A549 (cell line): ENCODE measurements at regions not wholly inside any gene's neighbourhood (a gene's known extent, or its start where the extent isn't known, plus 50 kb on each side); places are given as distances from the start of the nearest gene placed in this dataset.

Experiments
- ATAC-seq, 2 experiments: fragments of 200-7000 bp in 1 of 2; fragments of >200 bp in 1 of 2; cut with Nextera tagmentation in 1 of 2; cut with Tn5 transposase in 1 of 2; 3 replicates each; pipeline versions ENCODE4 v1.8.0 to v1.9.1; 2018 to 2020; ENCODE audit warnings: mild to moderate bottlenecking in 1 of 2, moderate library complexity in 1 of 2
- CTCF ChIA-PET: fragments of 300-600 bp; sonication (Branson Sonifier 250); formaldehyde crosslinking; extraction: SDS; loops from one replicate; lab custom pipeline; 2021; ENCODE audit warnings: antibody characterized with exemption, inconsistent platforms; lab: Yijun Ruan, JAX
- POLR2A ChIA-PET: fragments of 350-600 bp; formaldehyde crosslinking; extraction: SDS; loops from one replicate; lab custom pipeline; 2021; ENCODE audit warnings: antibody characterized with exemption, inconsistent platforms; lab: Yijun Ruan, JAX
- DNase-seq, 2 experiments: peaks; one replicate each; pipeline versions ENCODE4 v3.0.0 to v3.0.0-alpha.2; 2011 to 2016; ENCODE audit warnings: low read depth in 1 of 2, low spot score in 1 of 2
- FAIRE-seq: peaks from 2 replicates; lab custom pipeline; 2011; peaks lifted over from hg19 to GRCh38; lab: Jason Lieb, UNC
- H3K27ac ChIP-seq, 2 experiments: fragments of >200 bp; sonication (Bioruptor Twin); formaldehyde crosslinking; 3 replicates each; pipeline ENCODE4 v1.5.1; 2016 to 2017
- H3K4me1 ChIP-seq: fragments of >200 bp; sonication (Bioruptor Twin); formaldehyde crosslinking; 3 replicates; pipeline ENCODE4 v1.6.1; 2016
- H3K4me2 ChIP-seq: fragments of >200 bp; sonication (Bioruptor Twin); formaldehyde crosslinking; 3 replicates; pipeline ENCODE4 v1.6.1; 2016
- H3K4me3 ChIP-seq: fragments of >200 bp; sonication (Bioruptor Twin); formaldehyde crosslinking; 3 replicates; pipeline ENCODE4 v1.5.1; 2016
- H3K9me3 ChIP-seq: fragments of >200 bp; sonication (Bioruptor Twin); formaldehyde crosslinking; 3 replicates; pipeline ENCODE4 v1.6.1; 2016
- ATOH8 ChIP-seq: fragments of 250-450 bp; sonication (Bioruptor Pico); IDR thresholded peaks from 2 replicates; pipeline ENCODE4 v1.5.0; 2020; ENCODE audit warnings: low read depth, mild to moderate bottlenecking, moderate library complexity
- CEBPB ChIP-seq, 2 experiments: fragments of >200 bp in 1 of 2; sonication (Bioruptor Twin) in 1 of 2; formaldehyde crosslinking in 1 of 2; IDR thresholded peaks; 2 replicates each; pipeline ENCODE4 v1.6.1; 2012 to 2016
- CTCF ChIP-seq: fragments of >200 bp; sonication (Bioruptor Twin); formaldehyde crosslinking; IDR thresholded peaks from 3 replicates; pipeline ENCODE4 v1.5.1; 2016
- ESRRA ChIP-seq: fragments of 150-350 bp; IDR thresholded peaks from 2 replicates; pipeline ENCODE4 v1.6.1; 2014; ENCODE audit warnings: mild to moderate bottlenecking, low read length, borderline replicate concordance
- FOSB ChIP-seq: fragments of 250-450 bp; sonication (Bioruptor Pico); IDR thresholded peaks from 2 replicates; pipeline ENCODE4 v1.5.0; 2020; ENCODE audit warnings: mild to moderate bottlenecking, moderate library complexity
- FOSL2 ChIP-seq, 2 experiments: fragments of 450-650 bp in 1 of 2; fragments of >200 bp in 1 of 2; sonication (Bioruptor Twin) in 1 of 2; formaldehyde crosslinking; IDR thresholded peaks; 2 replicates each; pipeline versions ENCODE4 v1.5.0 to v1.6.1; 2016 to 2020; ENCODE audit warnings: mild to moderate bottlenecking in 1 of 2, moderate library complexity in 1 of 2
- GATA3 ChIP-seq: IDR thresholded peaks from 2 replicates; pipeline ENCODE4 v1.6.1; 2012; ENCODE audit warnings: borderline replicate concordance
- HDAC2 ChIP-seq: fragments of 200-600 bp; sonication (generic); IDR thresholded peaks from 2 replicates; pipeline ENCODE4 v1.6.1; 2016
- HEYL ChIP-seq: fragments of 250-450 bp; sonication (Bioruptor Pico); IDR thresholded peaks from 2 replicates; pipeline ENCODE4 v1.8.0; 2021; ENCODE audit warnings: mild to moderate bottlenecking, moderate library complexity
- HOXA7 ChIP-seq: fragments of 250-450 bp; sonication (Bioruptor Pico); IDR thresholded peaks from 2 replicates; pipeline ENCODE4 v1.5.0; 2020; ENCODE audit warnings: mild to moderate bottlenecking, moderate library complexity
- JUNB ChIP-seq: fragments of >200 bp; sonication (Bioruptor Twin); formaldehyde crosslinking; IDR thresholded peaks from 2 replicates; pipeline ENCODE4 v1.6.1; 2016
- MAX ChIP-seq: IDR thresholded peaks from 2 replicates; pipeline ENCODE4 v1.6.1; 2012
- NR3C1 ChIP-seq: fragments of >200 bp; sonication (Bioruptor Twin); formaldehyde crosslinking; IDR thresholded peaks from 3 replicates; pipeline ENCODE4 v1.6.1; 2017
- PBX3 ChIP-seq: IDR thresholded peaks from 2 replicates; pipeline ENCODE4 v1.6.1; 2012
- RARB ChIP-seq: fragments of 250-450 bp; sonication (Bioruptor Pico); IDR thresholded peaks from 2 replicates; pipeline ENCODE4 v1.8.0; 2021; ENCODE audit warnings: mild to moderate bottlenecking, moderate library complexity
- RCOR1 ChIP-seq: fragments of 150-350 bp; IDR thresholded peaks from 2 replicates; pipeline ENCODE4 v1.6.1; 2014; ENCODE audit warnings: antibody characterized with exemption, low read length, low read depth
- REST ChIP-seq: fragments of 200-600 bp; sonication (generic); IDR thresholded peaks from 2 replicates; pipeline ENCODE4 v1.6.1; 2016; ENCODE audit warnings: antibody characterized with exemption, mild to moderate bottlenecking, moderate library complexity
- RFX5 ChIP-seq: fragments of 450-650 bp; IDR thresholded peaks from 2 replicates; pipeline ENCODE4 v1.7.1; 2014; ENCODE audit warnings: antibody characterized with exemption, mild to moderate bottlenecking, moderate library complexity
- SMC3 ChIP-seq: fragments of >200 bp; sonication (Bioruptor Twin); formaldehyde crosslinking; IDR thresholded peaks from 3 replicates; pipeline ENCODE4 v1.6.1; 2018; ENCODE audit warnings: inconsistent platforms
- SREBF2 ChIP-seq: fragments of 450-650 bp; IDR thresholded peaks from 2 replicates; pipeline ENCODE4 v1.6.1; 2014; ENCODE audit warnings: mild to moderate bottlenecking, moderate library complexity
- USF2 ChIP-seq: fragments of 450-650 bp; IDR thresholded peaks from 2 replicates; pipeline ENCODE4 v1.6.1; 2014; ENCODE audit warnings: antibody characterized with exemption
- WGBS: methylation state at CpG from one replicate; pipeline ENCODE4 v1.1.6; 2017; ENCODE audit errors: missing lambda C conversion rate; 5-methylcytosine and 5-hydroxymethylcytosine counted together

- no peaks in the 10 kb centered on the region for H3K4me1 ChIP-seq
- DNase-seq (no peak), FAIRE-seq (no peak), ATAC-seq (no peak)
- WGBS: 4% methylated on average over 4 of the region's 4 CpGs
- no peak overlapping the region for H3K4me2 ChIP-seq
- ChIA-PET CTCF (no interaction called here), POLR2A (no interaction called here)
- no peak for TF ChIP-seq CEBPB (IDR thresholded peaks at IDR 0.05)
- no peak for TF ChIP-seq SREBF2
- no peak for TF ChIP-seq RFX5
- no peak for TF ChIP-seq NR3C1
- TF ChIP-seq USF2: no peak
- TF ChIP-seq CTCF: no peak
- TF ChIP-seq ESRRA: no peak
- TF ChIP-seq HOXA7: no peak
- no peak for TF ChIP-seq SMC3
- H3K27ac ChIP-seq: no peak overlapping the region
- no peak overlapping the region for H3K4me3 ChIP-seq
- no peaks in the 10 kb centered on the region for H3K9me3 ChIP-seq
These were observed 115.0 kb downstream of the PJA1 start for GRCh38 chrX:69050051-69050765.

GRCh38 chrX:69046996-69047490 is 118.2 kb downstream of the PJA1 start:
- H3K9me3 ChIP-seq: no peaks in the 10 kb centered on the region
- no peaks in the 10 kb centered on the region for H3K4me1 ChIP-seq
- DNase-seq (no peak), ATAC-seq (no peak), FAIRE-seq (no peak)
- WGBS: no CpG with 5 or more reads among the region's 1 CpG
- TF ChIP-seq MAX (no peak), HDAC2 (no peak), SREBF2 (no peak), RARB (no peak), REST (no peak), RCOR1 (no peak), HEYL (CRISPR knock-in tag) (no peak), JUNB (no peak), FOSL2 (IDR thresholded peaks at IDR 0.05) (no peak), FOSL2 (CRISPR knock-in tag; IDR thresholded peaks at IDR 0.05) (no peak), SMC3 (no peak), FOSB (CRISPR knock-in tag) (no peak), ATOH8 (CRISPR knock-in tag) (no peak), GATA3 (no peak), PBX3 (no peak)
- H3K4me3 ChIP-seq: no peak overlapping the region
- ChIA-PET CTCF (interaction anchor here (0.8 kb wide), 1 partner anchor 24 kb away, joined by 3 read pairs; no protein-coding TSS in a partner anchor), POLR2A (no interaction called here)
- no peak overlapping the region for H3K4me2 ChIP-seq
- H3K27ac ChIP-seq: no peak overlapping the region
